NCI-H2196 treated with DMSO at 0.1 percent for 48 hours (cell line): ENCODE measurements at regions not wholly inside any gene's neighbourhood (a gene's known extent, or its start where the extent isn't known, plus 50 kb on each side); places are given as distances from the start of the nearest gene placed in this dataset.
"Not testable (repeated sequence)": the region's sequence is repeated elsewhere in the genome, so short reads cannot be mapped to it uniquely, and the experiment has no call there.

Source experiments
- DNase-seq: peaks from one replicate; lab custom pipeline; 2025; ENCODE audit not compliant: unreplicated experiment; lab: John Stamatoyannopoulos, UW

DNA sequence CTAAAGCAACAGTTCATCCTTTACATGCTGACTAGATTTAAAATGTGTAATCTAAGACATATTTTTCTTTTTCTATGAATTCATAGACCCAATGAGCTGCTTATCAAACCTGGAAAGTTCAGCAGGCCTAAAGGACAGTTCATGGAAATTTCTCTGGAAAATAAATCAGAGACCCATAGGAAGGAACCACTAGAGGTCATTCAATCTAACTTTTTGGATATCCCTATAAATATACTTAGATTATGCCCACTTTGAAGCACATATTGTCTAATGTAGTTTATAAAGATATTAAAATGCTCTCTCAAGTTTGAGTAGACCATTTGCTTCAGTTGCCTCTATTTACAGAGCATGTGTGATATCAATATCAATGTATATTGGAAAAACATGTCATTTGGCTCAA, 473.0 kb downstream of the FAT4 start:
- no peak for DNase-seq

DNA sequence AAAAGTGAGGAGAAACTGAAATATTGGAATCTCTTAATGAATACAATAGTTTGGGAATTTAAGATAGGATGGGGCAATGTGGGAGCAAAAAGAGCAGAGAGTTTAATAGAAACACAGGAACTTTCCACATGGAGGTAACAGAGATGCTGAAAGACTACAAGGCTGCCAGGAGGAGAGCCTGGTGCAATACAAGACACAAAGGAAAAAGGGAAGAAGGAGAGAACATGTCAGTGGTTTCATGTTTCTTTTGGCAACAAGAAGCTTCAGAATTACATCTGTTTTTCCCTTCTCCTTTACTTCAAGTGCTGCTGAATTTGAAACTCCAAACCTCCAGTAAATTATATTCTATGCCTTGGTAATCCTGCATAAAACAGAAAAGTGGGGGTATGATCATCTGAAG, 474.3 kb downstream of the FAT4 start:
- no peak for DNase-seq

DNA sequence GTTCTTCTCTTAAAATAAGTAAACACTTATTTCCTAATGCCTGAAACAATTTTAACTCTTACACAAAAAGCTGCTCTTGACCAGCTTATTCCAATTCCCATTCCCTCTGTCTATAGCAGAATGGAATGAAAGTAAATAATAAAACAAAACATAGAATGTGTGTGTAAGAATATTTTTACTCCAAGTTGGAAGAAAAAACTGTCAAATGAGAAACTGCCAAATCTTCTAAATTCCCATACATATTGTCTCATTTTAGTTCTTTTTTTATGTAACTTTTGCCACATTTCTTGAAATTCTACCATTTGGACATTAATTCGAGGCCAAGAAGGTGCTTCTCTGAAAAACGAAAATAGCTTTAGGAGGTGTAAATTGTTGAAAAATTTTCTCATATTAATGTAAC, 477.1 kb downstream of the FAT4 start:
- no peak for DNase-seq

DNA sequence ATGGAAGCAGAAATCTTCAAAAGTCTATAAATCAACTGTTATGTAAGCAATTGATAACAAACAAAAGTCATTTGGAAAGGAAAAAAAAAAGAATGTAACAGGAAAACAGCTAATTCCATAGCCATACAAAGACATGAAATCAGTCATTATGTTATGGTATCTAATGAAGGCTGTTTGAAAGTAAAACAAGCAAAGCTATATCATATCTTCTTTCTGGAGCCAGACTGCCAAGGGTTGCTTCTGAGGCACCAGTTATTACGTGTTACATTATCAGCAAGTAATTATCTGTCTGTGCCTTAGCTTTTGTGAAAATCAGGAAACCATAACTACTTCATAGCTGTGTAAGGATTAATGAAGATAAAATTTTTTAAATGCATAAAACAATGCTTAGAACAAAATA, 480.2 kb downstream of the FAT4 start:
- no peak for DNase-seq

DNA sequence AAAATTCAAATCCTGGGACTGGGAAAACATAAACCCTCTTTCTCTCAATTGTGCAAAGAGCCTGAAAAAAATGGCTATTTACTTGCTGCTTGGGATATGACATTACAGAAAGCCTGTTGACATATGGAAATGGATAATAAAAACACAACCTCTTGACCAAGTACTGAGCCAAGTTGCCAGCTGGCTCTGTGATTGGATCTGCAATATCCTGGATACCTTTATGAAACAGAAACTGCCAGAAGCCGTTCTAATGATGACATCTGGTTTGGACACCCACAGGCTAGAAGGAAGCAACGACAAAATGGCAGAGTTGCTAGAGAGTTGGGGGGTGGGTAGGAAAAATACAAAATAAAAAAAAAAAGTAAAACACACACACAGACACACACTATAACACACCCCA, 481.4 kb downstream of the FAT4 start:
- no peak for DNase-seq

DNA sequence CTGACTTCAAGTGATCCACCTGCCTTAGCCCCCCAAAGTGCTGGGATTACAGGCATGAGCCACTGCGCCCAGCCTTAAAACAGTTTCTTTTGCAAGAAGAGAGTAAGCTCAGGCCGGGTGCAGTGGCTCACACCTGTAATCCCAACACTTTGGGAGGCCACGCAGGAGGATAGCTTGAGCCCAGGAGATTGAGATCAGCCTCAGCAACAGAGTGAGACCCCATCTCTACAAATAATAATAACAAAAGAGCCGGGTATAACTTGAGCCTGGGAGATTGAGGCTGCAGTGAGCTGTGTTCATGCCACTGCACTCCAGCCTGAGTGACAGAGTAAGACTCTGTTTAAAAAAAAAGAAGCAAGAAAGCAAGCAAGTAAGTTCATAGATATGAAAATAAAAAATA, 482.9 kb downstream of the FAT4 start:
- DNase-seq = not testable (repeated sequence)

DNA sequence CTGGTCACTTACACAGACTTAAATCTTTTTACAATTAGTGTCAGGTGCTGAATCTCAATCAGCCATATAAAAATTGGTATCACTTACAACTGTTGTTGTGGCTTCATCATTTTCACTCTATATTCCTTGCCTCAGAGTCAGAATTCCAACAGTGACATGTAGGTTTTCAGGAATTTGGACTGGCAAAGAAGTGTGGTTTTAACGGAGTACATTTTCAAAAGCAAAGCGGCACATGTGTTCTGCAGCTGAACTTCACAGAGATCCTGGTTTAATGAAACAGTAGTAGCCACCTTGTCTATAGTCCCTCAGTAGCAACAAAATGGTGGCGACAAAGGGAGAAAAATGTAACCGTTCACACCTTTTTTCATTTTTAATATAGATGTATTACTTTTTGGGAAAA, 486.6 kb downstream of the FAT4 start:
- DNase-seq = no peak

DNA sequence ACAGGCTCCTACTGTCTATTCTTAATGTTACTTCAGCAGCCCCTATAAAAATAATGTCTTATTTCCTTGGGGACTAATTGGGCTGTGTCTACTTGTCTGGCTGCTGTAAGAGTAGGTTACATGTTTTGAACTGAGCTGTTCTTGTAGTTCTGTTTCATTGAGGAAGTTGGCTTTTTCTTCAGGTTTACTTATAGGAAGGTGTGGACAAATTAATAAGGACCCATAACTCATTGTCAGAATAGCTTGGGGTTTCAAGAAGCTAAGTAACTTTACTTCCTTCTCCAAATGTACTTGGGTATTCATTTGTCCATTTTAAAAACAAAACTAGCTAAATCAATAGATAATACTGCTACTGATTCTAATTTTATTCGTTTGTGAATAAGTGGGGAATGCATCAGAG, 487.2 kb downstream of the FAT4 start:
- no peak for DNase-seq

DNA sequence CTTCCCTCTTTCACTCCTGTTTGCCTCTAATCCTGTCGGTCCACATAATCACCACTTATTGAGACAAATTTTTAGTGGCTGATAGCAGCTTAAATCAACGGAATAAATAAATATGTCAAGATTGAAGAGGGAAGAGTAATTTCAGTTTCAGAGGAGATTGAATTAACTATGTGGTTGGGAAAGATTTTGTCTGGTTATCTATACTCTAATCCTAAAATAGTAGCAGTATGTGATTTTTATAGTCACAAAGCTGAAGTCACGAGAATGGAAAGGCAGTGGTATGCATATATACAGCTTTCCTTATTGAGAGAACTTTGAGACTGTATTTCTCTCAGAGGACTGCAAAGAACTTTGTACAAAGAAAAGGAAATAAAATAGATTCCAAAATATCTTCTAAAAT, 493.3 kb downstream of the FAT4 start:
- no peak for DNase-seq

DNA sequence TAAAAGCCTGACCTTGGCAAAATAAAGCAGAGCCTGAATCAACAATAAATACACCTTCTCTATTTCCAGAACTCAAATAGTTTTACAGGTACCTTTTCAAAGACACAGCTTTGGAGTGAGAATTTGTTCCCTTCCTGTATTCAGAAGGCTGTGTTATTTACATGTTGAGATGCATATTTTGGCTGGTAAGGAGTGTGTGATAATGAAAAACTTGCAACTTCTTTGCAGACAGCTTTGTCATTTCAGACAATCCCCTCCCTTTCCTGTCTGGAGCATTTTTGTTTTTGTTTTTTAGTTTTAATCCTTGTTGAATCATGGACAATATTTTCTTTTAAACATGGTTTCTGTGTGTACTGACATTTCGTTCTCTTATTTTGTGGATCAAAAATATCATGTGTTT, 493.8 kb downstream of the FAT4 start:
- no peak for DNase-seq

DNA sequence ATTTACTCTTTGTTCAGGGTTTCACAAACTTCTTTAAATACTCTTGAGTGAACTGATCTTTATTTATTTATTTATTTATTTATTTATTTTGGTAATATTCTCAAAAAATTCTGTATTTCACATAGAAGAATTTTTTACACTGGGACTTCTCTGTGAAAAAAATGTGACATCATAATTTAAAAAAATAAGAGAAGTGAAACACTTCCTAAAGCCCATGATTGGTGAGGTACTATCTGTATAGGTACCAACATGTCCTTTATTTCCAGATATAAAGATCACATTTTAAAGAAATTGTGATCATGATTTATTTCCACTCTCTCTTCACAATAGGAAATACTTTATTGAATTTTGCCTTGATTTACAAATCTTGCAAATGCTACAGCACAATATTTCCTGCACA, 497.1 kb downstream of the FAT4 start:
- no peak for DNase-seq

DNA sequence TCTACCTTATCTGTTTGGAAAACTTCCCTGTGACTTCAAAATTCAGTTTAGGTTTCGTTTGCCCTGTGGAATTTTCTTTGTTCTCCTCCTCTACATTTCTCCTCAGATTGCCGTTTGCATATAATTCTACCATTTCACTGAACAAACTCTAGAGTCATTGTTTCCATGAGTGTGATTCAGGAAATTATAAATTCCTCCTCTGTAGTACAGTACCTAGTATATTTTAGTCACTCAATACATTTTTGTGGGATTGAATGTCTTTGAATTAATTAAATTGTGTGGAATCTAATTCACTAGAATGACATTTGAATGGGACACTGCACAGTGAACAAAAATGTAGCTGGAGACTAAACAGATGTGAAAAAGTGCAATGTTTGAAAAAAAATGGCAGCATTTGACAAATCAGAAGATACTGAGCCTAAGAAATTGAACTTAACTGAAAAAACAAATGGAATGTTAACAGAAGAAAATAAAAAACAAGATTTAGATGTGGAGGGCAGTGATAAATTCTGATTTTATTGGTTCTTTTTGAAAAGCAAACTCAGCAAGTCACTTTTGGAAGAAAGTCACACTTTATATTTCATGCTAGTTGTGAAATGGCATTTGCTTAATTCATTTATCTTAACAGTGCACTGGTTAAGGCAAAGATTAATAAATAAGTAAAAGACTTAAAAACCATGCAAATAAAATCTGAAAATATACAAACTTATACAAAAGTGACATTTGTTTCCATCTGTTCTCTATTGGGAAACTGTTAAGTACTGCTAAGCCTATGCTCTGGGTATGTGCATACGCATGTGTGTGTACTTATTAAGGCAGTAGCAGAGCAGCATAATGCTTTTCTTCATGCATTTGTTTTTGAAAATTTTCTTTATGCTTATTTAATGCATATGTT, 512.3 kb downstream of the FAT4 start:
- no peak for DNase-seq

DNA sequence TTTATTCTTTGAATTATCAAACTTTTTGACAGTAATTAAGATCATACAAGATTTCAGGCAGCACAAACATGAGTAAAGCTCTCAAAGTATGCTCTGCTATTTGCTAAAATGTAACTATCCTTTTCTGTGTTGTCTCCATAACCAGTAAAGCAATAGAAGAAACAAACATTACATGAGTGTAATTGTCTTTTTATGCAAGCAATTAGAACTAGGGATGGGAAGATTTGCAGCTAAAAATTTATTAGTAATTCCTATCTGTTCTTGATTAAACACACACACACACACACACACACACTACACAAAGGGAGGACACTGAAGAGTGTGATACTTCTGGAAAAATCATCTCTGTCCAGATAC, 512.9 kb downstream of the FAT4 start:
- DNase-seq = no peak

DNA sequence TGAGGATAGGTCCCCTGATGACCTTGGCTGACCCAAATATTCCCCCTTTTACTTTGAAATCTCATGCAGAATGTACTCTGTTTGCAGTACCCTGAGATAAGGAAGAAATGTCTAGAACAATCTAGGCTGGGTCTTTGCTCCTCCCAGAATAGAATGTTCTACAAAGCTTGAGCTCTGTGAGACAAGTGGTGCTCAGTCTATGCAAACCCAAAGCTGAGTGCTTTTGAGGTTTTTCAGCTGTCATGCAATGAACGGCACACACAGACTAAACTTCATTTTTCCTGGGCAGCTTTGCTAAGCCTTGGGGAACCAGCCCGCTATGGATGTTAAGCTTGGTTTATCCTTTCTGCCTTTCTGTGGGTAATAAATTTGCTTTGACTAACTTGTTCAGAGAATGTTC, 513.6 kb downstream of the FAT4 start:
- DNase-seq = no peak

DNA sequence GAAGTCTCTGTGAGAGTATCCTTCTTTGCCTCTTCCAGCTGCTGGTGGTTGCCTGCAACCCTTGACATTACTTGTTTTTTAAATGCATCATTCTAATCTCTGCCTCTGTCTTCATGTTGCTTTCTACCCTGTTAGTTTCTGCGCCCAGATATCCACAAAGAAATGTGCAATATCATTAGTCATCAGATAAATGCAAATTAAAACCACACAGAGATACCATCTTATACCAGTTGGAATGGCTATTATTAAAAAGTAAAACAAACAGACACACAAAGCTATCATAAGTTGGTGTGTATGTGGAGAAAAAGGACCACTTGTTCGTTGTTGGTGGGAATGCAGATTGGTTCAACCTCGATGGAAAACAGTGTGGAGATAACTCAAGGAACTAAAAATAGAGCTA, 517.4 kb downstream of the FAT4 start:
- no peak for DNase-seq

DNA sequence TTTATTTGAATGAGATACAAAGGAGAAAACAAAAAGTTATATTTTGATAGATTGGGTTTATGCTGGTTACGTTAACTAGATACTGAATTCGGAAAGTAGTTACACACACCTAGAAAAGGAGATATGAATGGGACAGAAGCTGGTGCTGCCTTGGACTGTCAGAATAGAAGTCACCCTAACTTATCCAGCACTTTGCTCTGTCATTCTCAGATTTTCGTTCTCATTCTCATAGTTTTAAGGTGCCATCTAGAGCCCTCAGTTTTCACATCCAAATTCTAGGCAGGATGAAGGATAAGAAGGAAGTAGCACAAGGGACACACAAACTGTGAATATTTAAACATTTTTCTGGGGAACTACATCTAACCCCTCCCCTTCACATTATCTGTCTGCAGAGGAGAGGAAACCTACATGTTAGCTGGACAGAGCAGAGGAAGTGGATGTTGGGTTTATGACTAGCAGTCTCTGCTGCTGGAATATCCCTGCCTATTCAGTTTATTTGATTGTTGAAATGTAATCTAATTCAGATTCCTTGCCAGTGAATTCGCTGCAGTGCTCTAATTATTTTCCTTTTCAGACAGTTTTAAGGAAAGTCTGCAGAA, 521.9 kb downstream of the FAT4 start:
- no peak for DNase-seq

DNA sequence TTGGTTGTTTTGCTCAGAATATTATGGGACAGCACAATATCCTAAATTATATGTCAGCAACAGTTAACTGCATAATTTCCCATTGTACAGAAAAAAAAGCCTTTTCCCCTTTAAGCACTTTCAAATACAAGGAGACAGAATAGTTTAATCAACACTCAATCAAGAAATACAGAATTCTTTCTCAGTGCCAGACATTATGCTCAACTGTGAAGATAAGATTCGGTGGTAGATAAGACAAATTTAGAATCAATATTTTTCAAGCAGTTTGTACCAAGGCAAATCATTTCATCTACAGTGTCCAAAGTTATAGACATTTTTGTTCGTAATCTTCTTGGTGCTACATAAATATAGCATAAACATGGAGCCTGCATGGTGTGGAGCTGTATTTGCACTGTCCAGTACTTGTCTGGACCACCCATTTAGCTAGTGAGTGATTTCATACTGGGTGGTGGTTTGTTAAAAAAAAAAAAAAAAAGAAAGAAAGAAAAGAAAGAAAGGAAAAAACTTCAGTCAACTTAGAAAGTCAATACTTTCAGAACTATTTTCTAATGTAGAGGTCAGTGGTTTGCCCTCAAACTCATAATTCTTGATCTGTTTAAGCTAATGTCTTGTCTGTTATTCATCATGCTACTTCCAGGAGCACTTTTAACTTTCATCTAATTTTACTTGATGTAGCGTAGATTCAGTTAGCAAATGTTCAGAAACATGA, 522.9 kb downstream of the FAT4 start:
- no peak for DNase-seq

DNA sequence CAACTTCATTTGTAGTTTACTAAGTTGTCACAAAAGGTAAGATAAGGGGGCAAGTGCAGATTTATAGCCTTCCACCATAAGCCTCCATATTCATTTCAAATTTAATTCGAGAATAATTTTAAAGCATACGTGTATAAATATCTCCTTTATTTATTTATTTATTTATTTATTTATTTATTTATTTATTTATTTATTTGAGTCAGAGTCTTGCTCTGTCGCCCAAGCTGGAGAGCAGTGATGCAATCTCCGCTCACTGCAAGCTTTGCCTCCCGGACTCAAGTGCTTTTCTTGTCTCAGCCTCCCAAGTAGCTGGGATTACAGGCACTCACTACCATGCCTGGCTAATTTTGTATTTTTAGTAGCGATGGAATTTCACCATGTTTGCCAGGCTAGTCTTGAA, 523.4 kb downstream of the FAT4 start:
- DNase-seq = no peak

DNA sequence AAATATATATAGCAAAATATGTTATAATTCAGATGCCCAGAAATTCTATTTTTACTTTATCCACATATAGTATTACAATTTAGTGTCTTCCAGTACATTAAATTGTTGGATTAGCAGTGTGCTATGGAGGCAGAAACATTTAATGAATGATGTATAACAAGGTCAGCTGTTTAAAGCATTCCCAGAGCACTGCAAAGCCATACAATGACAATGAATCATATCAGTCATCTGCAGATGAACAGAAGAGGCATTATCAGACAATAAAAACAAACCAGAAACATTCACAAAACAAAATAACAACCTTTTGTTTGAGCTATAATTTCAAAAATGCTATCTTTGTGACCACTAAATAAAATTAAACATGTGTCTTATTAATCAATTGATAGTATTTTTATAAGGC, 524.2 kb downstream of the FAT4 start:
- no peak for DNase-seq

DNA sequence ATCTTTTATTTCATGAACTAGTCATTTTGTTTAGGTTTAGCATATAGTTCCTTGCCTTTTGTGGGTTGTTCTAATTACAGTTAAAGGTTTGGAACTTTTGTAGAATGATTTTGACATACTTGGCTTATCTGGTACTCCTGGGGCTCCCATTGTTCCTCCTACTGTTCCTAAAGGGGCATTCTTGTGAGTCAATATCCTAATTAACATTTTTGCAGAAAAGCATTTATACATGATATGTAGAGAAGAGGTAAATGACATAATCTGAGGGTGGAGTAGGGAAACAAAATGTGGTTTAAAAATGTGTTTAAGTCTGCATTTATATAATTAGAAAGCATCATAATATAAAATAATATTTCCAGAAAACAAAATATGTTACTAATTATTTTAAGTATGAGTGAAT, 529.2 kb downstream of the FAT4 start:
- no peak for DNase-seq

DNA sequence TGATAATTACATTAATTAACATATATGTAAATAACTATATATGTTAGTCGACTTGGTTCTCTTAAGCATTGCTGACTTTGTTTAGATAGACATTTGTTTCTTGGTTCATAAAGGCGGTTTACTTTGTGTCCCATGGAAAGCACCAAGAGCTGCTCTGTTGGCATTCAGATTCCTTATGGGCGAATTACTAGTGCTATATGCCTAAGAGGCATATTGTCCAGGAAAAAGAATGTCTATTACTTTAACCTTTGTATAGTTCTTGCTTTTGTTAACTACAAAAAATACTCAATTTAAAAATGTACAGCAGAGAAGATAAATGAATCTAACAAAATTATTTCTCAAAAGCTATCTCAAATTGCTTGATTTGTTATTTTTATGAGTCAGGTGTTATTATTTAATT, 532.8 kb downstream of the FAT4 start:
- DNase-seq = no peak

DNA sequence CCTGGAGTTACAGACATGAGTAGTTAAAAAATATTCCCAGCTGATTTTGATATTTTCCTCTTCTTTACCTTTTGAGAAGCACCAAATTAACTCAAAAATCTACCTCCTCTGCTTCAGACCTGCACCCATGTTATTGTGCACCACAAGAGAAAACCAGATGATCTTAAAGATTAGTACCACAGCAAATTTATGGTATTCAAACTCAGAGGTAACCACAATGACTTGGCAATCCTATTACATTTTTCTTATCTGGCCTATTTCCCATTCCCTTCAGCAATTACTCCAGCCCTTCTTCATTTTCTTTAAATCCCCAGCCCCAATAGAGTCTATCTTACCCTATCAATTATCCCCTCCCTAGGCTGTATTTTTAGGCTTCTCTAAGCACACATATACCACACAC, 535.1 kb downstream of the FAT4 start:
- DNase-seq = no peak
